CD8-positive, alpha-beta memory T cell (primary cell): ENCODE measurements at regions not wholly inside any gene's neighbourhood (a gene's known extent, or its start where the extent isn't known, plus 50 kb on each side); places are given as distances from the start of the nearest gene placed in this dataset.

Experiments
- CTCF ChIA-PET: fragments of 350-600 bp; sonication (Branson Sonifier 250); formaldehyde crosslinking; loops from one replicate; lab custom pipeline; 2021; ENCODE audit warnings: antibody characterized with exemption; lab: Charles Lee
- POLR2A ChIA-PET: fragments of 350-600 bp; sonication (Branson Sonifier 250); formaldehyde crosslinking; loops from one replicate; lab custom pipeline; 2021; ENCODE audit warnings: antibody characterized with exemption; lab: Charles Lee
- DNase-seq, 5 donors: peaks; one replicate each; pipeline versions ENCODE4 v3.0.0 to v3.0.0-alpha.2; 2020 to 2022; ENCODE audit warnings: mixed read lengths in 1 of 5
- H3K27ac ChIP-seq: one replicate; pipeline ENCODE4 v1.7.0; 2013; ENCODE audit warnings: low read depth, mild to moderate bottlenecking, low read length, moderate library complexity
- H3K27me3 ChIP-seq: 2 replicates; pipeline ENCODE4 v1.7.0; 2013; ENCODE audit warnings: low read length, mild to moderate bottlenecking; ENCODE audit not compliant: insufficient read depth, poor library complexity, severe bottlenecking
- H3K36me3 ChIP-seq: 2 replicates; pipeline ENCODE4 v1.7.0; 2013; ENCODE audit warnings: mild to moderate bottlenecking, low read length, moderate library complexity; ENCODE audit not compliant: insufficient read depth
- H3K4me1 ChIP-seq: 2 replicates; pipeline ENCODE4 v1.7.0; 2013; ENCODE audit warnings: mild to moderate bottlenecking, low read length, moderate library complexity; ENCODE audit not compliant: insufficient read depth
- H3K4me3 ChIP-seq: 2 replicates; pipeline ENCODE4 v1.7.0; 2013; ENCODE audit warnings: mild to moderate bottlenecking, low read length
- H3K9me3 ChIP-seq: 2 replicates; pipeline ENCODE4 v1.7.0; 2013; ENCODE audit warnings: mild to moderate bottlenecking, low read length
- H3K27ac Mint-ChIP-seq, 8 donors: one replicate each; pipeline ENCODE4 v1.8.0; 2020 to 2021; ENCODE audit warnings: mixed read lengths in 8 of 8, mild to moderate bottlenecking in 6 of 8, inconsistent platforms in 3 of 8, moderate library complexity in 3 of 8
- H3K27me3 Mint-ChIP-seq, 2 donors: one replicate each; pipeline ENCODE4 v1.8.0; 2020 to 2021; ENCODE audit warnings: mixed read lengths in 2 of 2, mild to moderate bottlenecking in 1 of 2, moderate library complexity in 1 of 2
- H3K36me3 Mint-ChIP-seq, 3 donors: one replicate each; pipeline ENCODE4 v1.8.0; 2020 to 2021; ENCODE audit warnings: mixed read lengths in 3 of 3, inconsistent platforms in 1 of 3, mild to moderate bottlenecking in 1 of 3
- H3K4me1 Mint-ChIP-seq, 3 donors: one replicate each; pipeline ENCODE4 v1.8.0; 2020 to 2021; ENCODE audit warnings: mixed read lengths in 3 of 3, inconsistent platforms in 1 of 3, mild to moderate bottlenecking in 1 of 3
- H3K4me3 Mint-ChIP-seq, 7 donors: one replicate each; pipeline ENCODE4 v1.8.0; 2020 to 2021; ENCODE audit warnings: mixed read lengths in 7 of 7, mild to moderate bottlenecking in 6 of 7, moderate library complexity in 4 of 7, inconsistent platforms in 2 of 7
- H3K9me3 Mint-ChIP-seq, 5 donors: one replicate each; pipeline ENCODE4 v1.8.0; 2020 to 2022; ENCODE audit warnings: mixed read lengths in 5 of 5, mild to moderate bottlenecking in 3 of 5, moderate library complexity in 2 of 5, inconsistent platforms in 1 of 5

GRCh38 chr3:29168081-29168480, 112.8 kb upstream of the RBMS3 start:
- no peak overlapping the region for H3K4me3 Mint-ChIP-seq
- H3K9me3 Mint-ChIP-seq: peaks cover 0 to 6% (median 0%) of the 10 kb centered on the region in 5 donors
- ChIA-PET POLR2A (no interaction called here), CTCF (no interaction called here)
- no peak overlapping the region for H3K4me3 ChIP-seq
- no peaks in the 10 kb centered on the region for H3K36me3 ChIP-seq
- no peaks in the 10 kb centered on the region for H3K9me3 ChIP-seq
- H3K27ac Mint-ChIP-seq: no peak overlapping the region
- no peaks in the 10 kb centered on the region for H3K27me3 Mint-ChIP-seq
- H3K4me1 ChIP-seq: peaks cover 9% of the 10 kb centered on the region
- no peaks in the 10 kb centered on the region for H3K36me3 Mint-ChIP-seq
- H3K27me3 ChIP-seq: no peaks in the 10 kb centered on the region
- peaks cover 5 to 15% (median 15%) of the 10 kb centered on the region in 3 donors for H3K4me1 Mint-ChIP-seq
- no peak for DNase-seq
- H3K27ac ChIP-seq: no peak overlapping the region

DNA sequence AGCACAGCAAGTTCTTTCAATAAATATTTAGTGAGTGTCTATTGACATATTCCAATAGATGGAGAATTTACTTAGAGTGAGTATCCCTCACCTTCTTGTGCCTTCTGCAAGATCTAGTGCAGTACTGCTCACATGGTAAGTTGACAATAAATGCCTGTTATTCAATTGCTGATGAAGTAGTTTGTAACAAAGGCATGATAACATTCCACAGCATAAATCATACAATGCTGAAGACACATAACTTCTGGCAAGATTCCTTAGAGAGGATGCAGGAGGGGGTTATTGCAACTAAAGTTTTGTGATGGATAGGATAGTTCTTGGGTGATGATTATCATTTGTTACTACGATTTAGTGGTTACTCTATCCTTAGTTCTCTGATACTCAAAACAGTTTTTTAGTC, 112.2 kb upstream of the RBMS3 start:
- H3K4me1 ChIP-seq: peaks cover 9% of the 10 kb centered on the region

DNA sequence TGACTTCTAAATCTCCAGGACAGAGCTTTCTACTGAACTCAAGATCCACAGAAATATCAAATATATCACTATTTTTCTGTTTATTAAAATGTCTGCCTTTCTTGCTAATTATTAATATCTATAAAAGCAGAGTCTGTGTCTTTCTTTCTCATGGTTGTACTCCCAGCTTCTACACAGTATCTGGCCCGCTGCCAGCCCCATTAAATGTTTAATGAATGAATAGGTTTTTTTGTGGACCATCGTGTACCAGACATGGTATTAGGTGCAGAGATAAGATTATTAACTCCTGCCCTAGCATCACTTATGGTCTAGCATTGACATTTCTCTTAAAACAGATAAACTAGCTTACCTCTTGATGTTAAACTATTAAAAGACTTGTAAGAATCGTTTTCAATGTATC, 111.4 kb upstream of the RBMS3 start:
- Mint-ChIP-seq H3K27me3 (no peaks in the 10 kb centered on the region), H3K9me3 (peaks cover 0 to 6% (median 0%) of the 10 kb centered on the region in 5 donors), H3K36me3 (no peaks in the 10 kb centered on the region), H3K4me1 (peaks cover 5 to 18% (median 16%) of the 10 kb centered on the region in 3 donors), H3K27ac (no peak overlapping the region), H3K4me3 (no peak overlapping the region)
- ChIA-PET CTCF (no interaction called here), POLR2A (no interaction called here)
- Histone ChIP-seq H3K4me3 (no peak overlapping the region), H3K9me3 (no peaks in the 10 kb centered on the region), H3K27me3 (no peaks in the 10 kb centered on the region), H3K36me3 (no peaks in the 10 kb centered on the region), H3K27ac (no peak overlapping the region), H3K4me1 (peaks cover 9% of the 10 kb centered on the region)
- DNase-seq: no peak

More for the DNA sequence above, 112.2 kb upstream of the RBMS3 start:
- Mint-ChIP-seq H3K27ac (no peak overlapping the region), H3K36me3 (no peaks in the 10 kb centered on the region), H3K9me3 (peaks cover 0 to 6% (median 0%) of the 10 kb centered on the region in 5 donors), H3K4me1 (peaks cover 5 to 18% (median 16%) of the 10 kb centered on the region in 3 donors), H3K27me3 (no peaks in the 10 kb centered on the region), H3K4me3 (no peak overlapping the region)
- Histone ChIP-seq H3K9me3 (no peaks in the 10 kb centered on the region), H3K27ac (no peak overlapping the region), H3K36me3 (no peaks in the 10 kb centered on the region), H3K4me3 (no peak overlapping the region), H3K27me3 (no peaks in the 10 kb centered on the region)
- ChIA-PET POLR2A (no interaction called here), CTCF (no interaction called here)
- no peak for DNase-seq

DNA sequence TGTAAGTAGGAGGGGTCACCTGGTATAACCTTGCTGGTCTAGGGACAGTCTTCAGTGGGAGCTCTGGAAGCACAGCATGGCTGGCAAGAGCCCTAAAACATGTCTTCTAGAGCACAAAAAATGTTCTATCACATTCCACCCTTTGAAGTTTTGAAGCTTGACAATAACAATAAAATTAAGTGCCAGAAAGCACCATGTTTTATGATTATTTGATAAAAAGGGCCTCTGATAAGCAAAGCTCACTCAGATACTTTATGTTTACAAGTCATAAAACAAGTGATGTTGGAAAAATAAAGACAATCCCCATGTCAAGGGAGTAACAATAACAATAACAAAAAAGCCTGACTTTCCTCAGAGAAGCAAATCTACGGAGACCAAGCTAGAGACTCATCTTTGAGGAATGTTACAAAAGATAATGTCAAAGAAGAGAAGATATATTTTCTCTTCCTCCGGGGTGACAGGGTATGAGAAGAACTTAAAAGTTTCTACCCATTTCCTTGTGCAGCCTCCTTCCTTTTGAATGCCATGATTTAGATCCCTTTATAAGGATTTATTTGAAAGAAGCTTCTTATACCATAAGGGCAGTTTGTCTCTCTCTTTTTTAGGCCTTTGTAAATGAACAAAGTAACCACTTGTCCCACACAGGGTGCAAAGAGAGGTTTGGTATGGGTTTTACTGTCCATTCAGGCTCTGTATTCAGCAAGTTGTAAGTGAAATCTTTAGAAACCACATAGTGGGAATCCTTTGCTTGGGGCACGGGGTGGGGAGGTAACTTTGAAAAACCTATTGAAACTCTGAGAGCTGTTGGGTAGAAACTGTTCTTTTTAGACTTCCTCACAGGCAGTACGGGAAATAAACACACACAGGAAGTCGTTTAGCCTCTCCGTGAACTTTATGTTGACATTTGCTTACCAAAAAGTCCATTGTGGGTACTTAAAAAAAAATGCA, 109.6 kb upstream of the RBMS3 start:
- Mint-ChIP-seq H3K36me3 (no peaks in the 10 kb centered on the region), H3K27ac (peak overlapping the region in 7 of 8 donors; percentile 6 to 89 (median 20)), H3K9me3 (peaks cover 0 to 6% (median 0%) of the 10 kb centered on the region in 5 donors), H3K27me3 (no peaks in the 10 kb centered on the region), H3K4me3 (peak overlapping the region in 3 of 7 donors; percentile 3 to 69 (median 32)), H3K4me1 (peaks cover 5 to 18% (median 16%) of the 10 kb centered on the region in 3 donors)
- Histone ChIP-seq H3K27ac (no peak overlapping the region), H3K36me3 (no peaks in the 10 kb centered on the region), H3K27me3 (no peaks in the 10 kb centered on the region), H3K4me3 (no peak overlapping the region), H3K4me1 (peaks cover 9% of the 10 kb centered on the region), H3K9me3 (no peaks in the 10 kb centered on the region)
- ChIA-PET CTCF (no interaction called here), POLR2A (no interaction called here)
- no peak for DNase-seq

- H3K4me3 ChIP-seq: no peak overlapping the region
- Mint-ChIP-seq H3K36me3 (no peaks in the 10 kb centered on the region), H3K27ac (no peak overlapping the region), H3K4me3 (no peak overlapping the region), H3K9me3 (peaks cover 0 to 3% (median 0%) of the 10 kb centered on the region in 5 donors), H3K4me1 (peaks cover 4 to 14% (median 8%) of the 10 kb centered on the region in 3 donors), H3K27me3 (no peaks in the 10 kb centered on the region)
- H3K9me3 ChIP-seq: no peaks in the 10 kb centered on the region
- no peaks in the 10 kb centered on the region for H3K27me3 ChIP-seq
- H3K4me1 ChIP-seq: peaks cover under 1% of the 10 kb centered on the region
- H3K27ac ChIP-seq: no peak overlapping the region
- DNase-seq: no peak
- H3K36me3 ChIP-seq: no peaks in the 10 kb centered on the region
- ChIA-PET POLR2A (no interaction called here), CTCF (no interaction called here)
Measured at GRCh38 chr3:29176501-29176900, 104.4 kb upstream of the RBMS3 start.

DNA sequence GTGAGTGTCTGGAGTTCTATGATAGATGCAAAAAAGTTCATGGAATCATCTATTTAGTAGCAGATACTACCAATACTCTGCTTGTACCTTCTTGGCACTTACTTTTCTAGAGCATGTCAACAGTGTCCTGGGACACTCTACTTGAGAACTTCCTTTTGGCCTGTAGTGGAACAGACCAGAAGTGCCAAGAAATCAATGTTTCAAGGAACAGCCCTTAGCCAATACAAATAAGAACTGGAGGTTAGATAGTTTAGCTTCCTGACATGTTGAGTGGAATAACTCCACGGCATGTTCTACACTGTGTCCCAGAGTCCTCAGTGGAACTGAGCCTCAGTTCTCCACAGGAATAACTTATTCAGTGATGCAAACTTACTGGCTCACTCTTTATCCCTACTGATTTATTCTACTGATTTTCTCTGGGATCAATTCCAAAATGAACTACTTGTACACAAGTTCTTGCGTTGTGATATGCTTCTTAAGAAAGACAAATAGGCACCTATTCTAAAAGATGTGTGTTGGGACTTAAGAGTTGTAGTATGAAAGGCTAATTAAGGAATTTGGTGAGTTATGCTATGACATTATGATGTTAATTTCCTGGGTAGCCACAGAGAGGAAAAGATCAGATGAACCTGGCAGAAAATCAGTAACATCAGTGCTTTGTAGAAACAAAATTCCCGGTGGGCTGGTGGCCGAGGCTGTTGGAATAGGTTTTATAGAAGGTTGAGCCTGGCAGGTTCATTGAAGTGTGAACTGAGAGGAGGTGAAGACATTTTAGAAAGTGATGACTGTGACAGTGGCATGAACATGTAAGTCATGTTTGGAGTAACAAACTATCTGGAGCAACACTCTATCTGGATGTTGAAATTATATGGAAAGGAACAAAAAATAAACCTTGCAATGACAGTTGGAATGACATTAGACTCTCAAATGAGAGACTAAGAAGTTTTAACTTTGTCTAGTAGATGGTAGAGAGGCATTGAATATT, 101.8 kb upstream of the RBMS3 start:
- Histone ChIP-seq H3K27me3 (no peaks in the 10 kb centered on the region), H3K27ac (no peak overlapping the region), H3K36me3 (no peaks in the 10 kb centered on the region), H3K4me3 (no peak overlapping the region), H3K9me3 (no peaks in the 10 kb centered on the region), H3K4me1 (no peaks in the 10 kb centered on the region)
- CTCF ChIA-PET: no interaction called here
- no peak for DNase-seq
- H3K9me3 Mint-ChIP-seq: peaks cover 0 to 3% (median 0%) of the 10 kb centered on the region in 5 donors
- no peak overlapping the region for H3K4me3 Mint-ChIP-seq
- POLR2A ChIA-PET: no interaction called here
- peaks cover 0 to 4% (median 4%) of the 10 kb centered on the region in 3 donors for H3K4me1 Mint-ChIP-seq
- no peak overlapping the region for H3K27ac Mint-ChIP-seq
- no peaks in the 10 kb centered on the region for H3K36me3 Mint-ChIP-seq
- H3K27me3 Mint-ChIP-seq: no peaks in the 10 kb centered on the region

DNA sequence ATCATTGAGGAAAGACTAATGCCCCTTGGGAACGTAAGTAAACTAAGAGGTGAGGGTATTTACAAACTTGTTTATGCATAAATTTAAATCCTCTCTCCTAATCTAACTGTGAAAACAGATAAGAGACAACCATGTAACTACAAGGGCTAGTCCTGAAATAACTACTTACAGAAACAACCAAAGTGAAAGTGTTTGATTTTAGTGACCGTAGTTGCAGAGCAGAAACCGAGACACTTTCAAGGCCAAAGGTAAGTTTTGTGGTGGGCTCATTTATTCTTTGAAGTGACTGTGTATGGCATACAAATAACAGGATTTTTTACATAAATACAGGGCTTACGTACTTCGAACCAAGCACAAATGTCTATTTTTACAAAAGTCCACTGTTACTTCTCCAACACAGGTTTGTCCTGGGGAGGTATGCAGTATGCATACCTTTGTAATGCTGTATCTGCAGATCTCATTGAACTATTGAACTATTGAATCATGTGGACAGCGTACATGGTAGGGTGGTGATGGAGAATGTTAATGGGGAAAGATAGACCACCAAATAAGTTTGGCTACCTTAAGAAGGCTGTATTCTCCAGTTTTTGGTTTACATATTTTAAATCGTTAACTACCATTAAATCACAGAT, 99.6 kb upstream of the RBMS3 start:
- ChIA-PET CTCF (no interaction called here), POLR2A (no interaction called here)
- Mint-ChIP-seq H3K27ac (no peak overlapping the region), H3K4me1 (peaks cover 0 to 4% (median 4%) of the 10 kb centered on the region in 3 donors), H3K27me3 (no peaks in the 10 kb centered on the region), H3K36me3 (no peaks in the 10 kb centered on the region), H3K4me3 (no peak overlapping the region), H3K9me3 (peaks cover 0 to 3% (median 0%) of the 10 kb centered on the region in 5 donors)
- DNase-seq: no peak
- Histone ChIP-seq H3K4me1 (no peaks in the 10 kb centered on the region), H3K4me3 (no peak overlapping the region), H3K27me3 (no peaks in the 10 kb centered on the region), H3K9me3 (no peaks in the 10 kb centered on the region), H3K36me3 (no peaks in the 10 kb centered on the region), H3K27ac (no peak overlapping the region)
